Stomach (tissue), 8 donors: ENCODE measurements at regions not wholly inside any gene's neighbourhood (a gene's known extent, or its start where the extent isn't known, plus 50 kb on each side); places are given as distances from the start of the nearest gene placed in this dataset.

Experiments
- DNase-seq, 2 donors: peaks; one replicate each; pipeline versions ENCODE4 v3.0.0 to v3.0.0-alpha.2; 2013 to 2019
- H3K27ac ChIP-seq, 5 donors: fragments of 200-600 bp in 4 of 5; sonication (generic) in 4 of 5; one replicate each; pipeline ENCODE4 v1.5.1; 2013 to 2019; ENCODE audit warnings: mild to moderate bottlenecking in 1 of 5, moderate library complexity in 1 of 5
- H3K27me3 ChIP-seq, 3 donors: fragments of 200-600 bp; sonication (generic); one replicate each; pipeline ENCODE4 v1.5.1; 2017 to 2019; ENCODE audit warnings: mixed run types in 1 of 3
- H3K36me3 ChIP-seq, 4 donors: fragments of 200-600 bp; sonication (generic); 1 replicate in 3 of 4; 2 replicates in 1 of 4; pipeline ENCODE4 v1.5.1; 2016 to 2019
- H3K4me1 ChIP-seq, 4 donors: fragments of 200-600 bp; sonication (generic); one replicate each; pipeline ENCODE4 v1.5.1; 2016 to 2019
- H3K4me3 ChIP-seq, 4 donors: fragments of 200-600 bp; sonication (generic) in 3 of 4; one replicate each; pipeline ENCODE4 v1.5.1; 2016 to 2019; ENCODE audit warnings: mild to moderate bottlenecking in 1 of 4
- H3K9me3 ChIP-seq, 4 donors: fragments of 200-600 bp; sonication (generic); one replicate each; pipeline ENCODE4 v1.5.1; 2016 to 2019
- EP300 ChIP-seq: sonication (generic); formaldehyde crosslinking; IDR thresholded peaks from one replicate; pipeline ENCODE4 v1.6.1; 2017; ENCODE audit warnings: antibody characterized with exemption
- POLR2A ChIP-seq, 4 donors: fragments of 450-650 bp; IDR thresholded peaks; one replicate each; pipeline ENCODE4 v1.6.1; 2016; ENCODE audit warnings: antibody characterized with exemption in 4 of 4, control low read depth in 2 of 4, mild to moderate bottlenecking in 1 of 4, moderate library complexity in 1 of 4
- POLR2AphosphoS5 ChIP-seq, 3 donors: sonication (generic); formaldehyde crosslinking; IDR thresholded peaks; one replicate each; pipeline ENCODE4 v1.6.1; 2016; ENCODE audit warnings: antibody characterized with exemption in 3 of 3
- WGBS, 5 donors: extraction: QIAGEN DNeasy Blood & Tissue Kit in 3 of 5; methylation state at CpG; one replicate each; pipeline versions ENCODE4 v1.1.5 to v1.1.7; 2013 to 2018; 5-methylcytosine and 5-hydroxymethylcytosine counted together
- intact Hi-C: fragments of 100-400 bp; cut with DNase I; formaldehyde crosslinking; loops from one replicate; pipeline ENCODE4 v1.15.1; 2023; ENCODE audit warnings: low total_unique reads
- TF ChIP-seq, protein P1 (sequence below), 7 experiments: fragments of 450-650 bp in 4 of 7; fragments of 200-600 bp in 3 of 7; sonication (generic) in 3 of 7; IDR thresholded peaks; one replicate each; pipeline ENCODE4 v1.5.1; 2016 to 2019; ENCODE audit warnings: antibody characterized with exemption in 7 of 7, control low read depth in 2 of 7, mild to moderate bottlenecking in 1 of 7
- donor health status: healthy with polysubstance abuse.
- donor health status: Bipolar disorder and iron deficiency.
- donor health status: healthy.

DNA sequence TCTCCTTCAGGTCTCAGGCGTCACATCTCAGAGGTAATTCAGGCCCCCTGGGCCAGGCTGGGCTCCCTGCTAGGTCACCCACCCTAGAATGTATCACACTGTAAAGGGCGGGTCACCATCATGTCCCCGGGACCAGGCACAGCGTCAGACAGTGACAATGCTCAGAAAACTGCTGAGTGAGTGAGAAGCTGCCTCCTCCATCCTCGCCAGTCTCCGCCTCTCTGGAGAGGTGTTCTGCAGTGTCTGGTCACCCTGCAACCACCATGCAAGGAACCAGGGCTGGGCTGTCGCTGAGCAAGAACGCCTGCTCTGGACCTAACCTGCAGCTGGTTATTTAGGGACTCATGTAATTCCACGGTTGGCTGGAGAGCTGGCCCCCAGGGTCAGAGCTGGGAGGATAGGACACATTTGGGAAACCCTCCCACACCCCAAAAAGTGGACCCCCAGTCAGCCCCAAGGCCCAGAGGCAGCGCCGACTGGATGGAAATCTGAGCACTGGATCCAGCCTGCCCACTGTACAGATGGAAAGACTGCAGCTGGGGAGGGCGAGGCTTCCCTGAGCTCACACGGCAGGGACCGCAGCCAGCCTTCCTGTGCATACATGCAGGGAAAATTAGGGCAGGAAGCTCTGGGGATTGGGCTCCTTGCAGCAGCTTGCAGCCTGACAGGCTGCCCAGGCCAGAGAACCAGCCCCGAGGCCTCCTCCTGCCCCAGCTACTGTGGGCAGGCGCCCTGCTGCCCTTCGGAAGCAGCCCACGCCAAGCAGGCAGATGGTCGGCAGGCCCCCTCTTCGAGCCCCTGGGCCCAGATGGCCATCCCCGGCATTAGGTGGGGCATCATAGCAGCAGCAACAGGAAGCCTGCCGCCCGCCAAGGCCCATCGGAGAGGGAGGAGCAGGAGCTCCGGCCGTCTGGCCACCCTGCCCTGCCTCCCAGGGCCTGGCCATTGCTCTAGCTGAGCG lies 105.4 kb upstream of the ZMIZ1 start:
- no peak for TF ChIP-seq EP300
- TF ChIP-seq, protein P1, sequence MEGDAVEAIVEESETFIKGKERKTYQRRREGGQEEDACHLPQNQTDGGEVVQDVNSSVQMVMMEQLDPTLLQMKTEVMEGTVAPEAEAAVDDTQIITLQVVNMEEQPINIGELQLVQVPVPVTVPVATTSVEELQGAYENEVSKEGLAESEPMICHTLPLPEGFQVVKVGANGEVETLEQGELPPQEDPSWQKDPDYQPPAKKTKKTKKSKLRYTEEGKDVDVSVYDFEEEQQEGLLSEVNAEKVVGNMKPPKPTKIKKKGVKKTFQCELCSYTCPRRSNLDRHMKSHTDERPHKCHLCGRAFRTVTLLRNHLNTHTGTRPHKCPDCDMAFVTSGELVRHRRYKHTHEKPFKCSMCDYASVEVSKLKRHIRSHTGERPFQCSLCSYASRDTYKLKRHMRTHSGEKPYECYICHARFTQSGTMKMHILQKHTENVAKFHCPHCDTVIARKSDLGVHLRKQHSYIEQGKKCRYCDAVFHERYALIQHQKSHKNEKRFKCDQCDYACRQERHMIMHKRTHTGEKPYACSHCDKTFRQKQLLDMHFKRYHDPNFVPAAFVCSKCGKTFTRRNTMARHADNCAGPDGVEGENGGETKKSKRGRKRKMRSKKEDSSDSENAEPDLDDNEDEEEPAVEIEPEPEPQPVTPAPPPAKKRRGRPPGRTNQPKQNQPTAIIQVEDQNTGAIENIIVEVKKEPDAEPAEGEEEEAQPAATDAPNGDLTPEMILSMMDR (IDR thresholded peaks at IDR 0.05) = no peak
- no peak for TF ChIP-seq POLR2A (IDR thresholded peaks at IDR 0.05)
- TF ChIP-seq POLR2AphosphoS5 (IDR thresholded peaks at IDR 0.05) = no peak
- H3K4me3 ChIP-seq = no peak overlapping the region
- 76 to 90% (median 82%) methylated on average over 14 to 27 of the region's 27 CpGs for WGBS, 5 donors
- intact Hi-C loops = no loop called here
- H3K27me3 ChIP-seq = no peaks in the 10 kb centered on the region
- H3K36me3 ChIP-seq = no peaks in the 10 kb centered on the region
- peak overlapping the region in 3 of 5 donors; percentile 3 to 49 (median 47) for H3K27ac ChIP-seq
- peaks cover 17 to 59% (median 42%) of the 10 kb centered on the region in 4 donors for H3K4me1 ChIP-seq
- peak in 1 of 2 donors; percentile 63 for DNase-seq
- no peaks in the 10 kb centered on the region for H3K9me3 ChIP-seq

DNA sequence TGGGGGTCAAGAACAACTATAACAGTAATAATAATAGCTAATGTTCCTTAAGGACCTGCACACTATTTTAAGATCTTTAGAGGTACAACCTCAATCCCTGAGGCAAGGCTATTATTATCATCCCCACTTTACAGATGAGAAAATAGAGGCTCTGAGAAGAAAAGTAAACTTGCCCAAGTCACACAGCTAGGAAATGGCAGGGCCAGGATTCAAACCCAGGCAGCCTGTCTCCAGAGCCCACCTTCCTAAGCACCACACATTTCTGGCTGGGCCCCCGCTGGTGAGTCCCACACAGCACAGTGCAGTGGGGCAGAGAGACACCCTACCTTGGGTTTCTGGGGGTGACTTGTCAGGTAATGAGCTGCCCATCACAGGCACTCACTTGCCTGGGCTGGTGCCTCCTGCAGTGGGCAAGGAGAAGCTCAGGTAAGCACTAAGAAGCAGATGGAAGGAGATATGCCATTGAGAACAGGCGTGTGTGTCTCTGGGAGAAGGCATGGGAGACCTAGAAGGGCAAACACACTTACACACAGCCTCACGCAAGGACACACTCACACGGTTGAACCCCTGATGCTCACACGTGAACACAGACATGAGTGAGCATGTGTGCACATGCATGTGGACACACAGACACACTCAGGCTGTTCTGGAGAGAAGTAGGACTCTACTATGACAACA lies 104.4 kb upstream of the ZMIZ1 start:
- no peaks in the 10 kb centered on the region for H3K27me3 ChIP-seq
- DNase-seq = no peak
- no peak overlapping the region for H3K4me3 ChIP-seq
- peaks cover 17 to 59% (median 44%) of the 10 kb centered on the region in 4 donors for H3K4me1 ChIP-seq
- peak overlapping the region in 3 of 5 donors; percentile 3 to 58 (median 47) for H3K27ac ChIP-seq
- TF ChIP-seq, protein P1 (IDR thresholded peaks at IDR 0.05) = no peak
- TF ChIP-seq POLR2AphosphoS5 (IDR thresholded peaks at IDR 0.05) (no peak), EP300 (no peak), POLR2A (IDR thresholded peaks at IDR 0.05) (no peak)
- H3K9me3 ChIP-seq = no peaks in the 10 kb centered on the region
- intact Hi-C loops = no loop called here
- no peaks in the 10 kb centered on the region for H3K36me3 ChIP-seq
- 51 to 80% (median 61%) methylated on average over 5 of the region's 5 CpGs for WGBS, 5 donors

DNA sequence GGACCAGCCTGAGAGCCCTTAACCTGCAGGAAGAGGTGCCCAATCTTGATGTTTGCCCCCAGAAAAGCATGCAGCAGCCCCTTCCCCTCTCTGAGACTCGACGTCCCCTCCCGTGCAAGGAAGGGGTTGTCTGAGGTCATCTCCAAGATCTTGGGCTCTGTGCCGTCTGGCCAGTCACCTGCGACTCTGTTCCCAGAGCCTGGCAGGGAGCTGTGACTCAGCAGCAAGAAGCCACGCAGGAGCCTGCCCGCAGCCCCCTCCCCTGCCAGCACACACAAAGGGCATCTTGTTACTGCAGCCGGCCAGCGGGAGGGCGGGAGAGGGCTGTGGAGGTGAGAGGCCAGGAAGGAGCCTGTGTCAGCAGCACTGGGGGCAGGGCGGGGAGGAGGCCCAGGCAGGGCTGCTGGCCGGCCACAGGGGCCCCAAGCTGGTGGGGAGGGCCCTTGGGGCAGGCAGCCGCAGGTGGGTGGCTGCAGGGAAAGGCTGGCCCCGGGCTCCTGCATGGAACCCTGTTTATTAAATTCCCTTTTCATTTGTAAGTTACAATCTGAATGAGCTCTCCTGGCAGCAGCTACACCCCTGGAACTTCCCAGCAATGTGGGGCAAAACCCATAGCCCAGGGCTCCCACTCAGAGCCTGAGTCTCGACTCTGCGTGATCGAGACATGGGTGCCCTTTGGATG lies 103.7 kb upstream of the ZMIZ1 start:
- intact Hi-C loops = no loop called here
- Histone ChIP-seq H3K36me3 (no peaks in the 10 kb centered on the region), H3K27me3 (no peaks in the 10 kb centered on the region), H3K9me3 (no peaks in the 10 kb centered on the region), H3K4me3 (no peak overlapping the region), H3K4me1 (peaks cover 17 to 57% (median 40%) of the 10 kb centered on the region in 4 donors), H3K27ac (peak overlapping the region in 4 of 5 donors; percentile 3 to 58 (median 44))
- peak in 1 of 3 donors; percentile 65 for TF ChIP-seq POLR2AphosphoS5 (IDR thresholded peaks at IDR 0.05)
- TF ChIP-seq, protein P1 (IDR thresholded peaks at IDR 0.05) = no peak
- WGBS, 5 donors = 25 to 59% (median 28%) methylated on average over 15 to 17 of the region's 17 CpGs
- peak; percentile 82 to 91 for DNase-seq

DNA sequence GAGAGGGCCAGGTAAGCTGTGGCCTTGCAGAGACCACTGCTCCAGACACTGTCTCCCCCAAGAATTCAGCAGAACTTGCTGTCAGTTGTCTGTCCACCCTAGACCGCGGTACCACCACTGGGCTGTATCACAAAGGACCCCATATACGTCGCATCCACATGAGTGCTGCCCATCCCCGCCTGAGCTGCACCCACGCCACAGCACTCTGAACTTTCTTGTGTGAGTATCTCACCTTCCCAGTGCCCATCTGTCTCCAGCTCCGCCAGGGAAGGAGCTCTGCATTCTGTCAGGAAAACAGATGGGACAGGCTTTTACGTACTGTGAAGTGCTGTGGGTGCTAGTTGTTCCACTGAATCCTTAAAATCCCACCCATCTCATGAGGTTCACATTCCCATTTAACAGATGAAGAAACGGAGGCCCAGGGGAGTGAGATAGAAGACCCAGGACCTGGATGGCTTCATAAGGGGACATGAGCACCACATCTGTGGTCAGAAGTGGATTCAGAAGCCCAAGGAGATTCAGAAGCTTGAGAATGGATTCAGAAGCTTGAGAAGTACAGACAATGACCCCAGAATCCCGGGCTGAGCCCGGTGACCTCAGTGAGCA lies 102.5 kb upstream of the ZMIZ1 start:
- intact Hi-C loops = no loop called here
- no peak for TF ChIP-seq POLR2A (IDR thresholded peaks at IDR 0.05)

More for the DNA sequence above, 102.5 kb upstream of the ZMIZ1 start:
- no peaks in the 10 kb centered on the region for H3K9me3 ChIP-seq
- no peaks in the 10 kb centered on the region for H3K36me3 ChIP-seq
- H3K4me3 ChIP-seq = no peak overlapping the region
- peaks cover 17 to 46% (median 32%) of the 10 kb centered on the region in 4 donors for H3K4me1 ChIP-seq
- DNase-seq = no peak
- WGBS, 5 donors = 91 to 98% (median 93%) methylated on average over 9 to 11 of the region's 11 CpGs
- peak overlapping the region in 1 of 5 donors; percentile 58 for H3K27ac ChIP-seq
- no peaks in the 10 kb centered on the region for H3K27me3 ChIP-seq
